Natural killer cell (primary cell): ENCODE measurements at regions not wholly inside any gene's neighbourhood (a gene's known extent, or its start where the extent isn't known, plus 50 kb on each side); places are given as distances from the start of the nearest gene placed in this dataset.

Experiments used
- ATAC-seq, 3 donors: fragments of 150-1000 bp in 2 of 3; fragments of 200-7000 bp in 1 of 3; cut with Tn5 transposase; 1 replicate in 1 of 3; 2 replicates in 2 of 3; pipeline ENCODE4 v1.10.0; 2021; ENCODE audit warnings: mild to moderate bottlenecking in 2 of 3, moderate library complexity in 2 of 3
- DNase-seq, 2 donors: peaks; one replicate each; pipeline versions ENCODE4 v3.0.0 to v3.0.0-alpha.2; 2013 to 2021; ENCODE audit warnings: mixed read lengths in 1 of 2
- H3K27ac ChIP-seq: one replicate; pipeline ENCODE4 v1.5.1; 2013; ENCODE audit warnings: mild to moderate bottlenecking, low read length
- H3K27me3 ChIP-seq: one replicate; pipeline ENCODE4 v1.6.1; 2013; ENCODE audit warnings: low read length; ENCODE audit not compliant: control insufficient read depth, insufficient read depth
- H3K36me3 ChIP-seq: one replicate; pipeline ENCODE4 v1.6.1; 2013; ENCODE audit warnings: low read length; ENCODE audit not compliant: control insufficient read depth, insufficient read depth
- H3K4me1 ChIP-seq: one replicate; pipeline ENCODE4 v1.6.1; 2013; ENCODE audit warnings: low read length; ENCODE audit not compliant: control insufficient read depth, insufficient read depth
- H3K4me3 ChIP-seq: one replicate; pipeline ENCODE4 v1.5.1; 2013; ENCODE audit warnings: low read length
- H3K9me3 ChIP-seq: one replicate; pipeline ENCODE4 v1.6.1; 2013; ENCODE audit warnings: low read length; ENCODE audit not compliant: control insufficient read depth, insufficient read depth
- H3K27ac Mint-ChIP-seq, 2 donors: one replicate each; pipeline ENCODE4 v1.8.0; 2022; ENCODE audit warnings: mild to moderate bottlenecking in 2 of 2, mixed read lengths in 2 of 2, moderate library complexity in 1 of 2
- H3K27me3 Mint-ChIP-seq, 2 donors: one replicate each; pipeline ENCODE4 v1.8.0; 2022; ENCODE audit warnings: low read depth in 2 of 2, mixed read lengths in 2 of 2
- H3K36me3 Mint-ChIP-seq: one replicate; pipeline ENCODE4 v1.8.0; 2022; ENCODE audit warnings: mixed read lengths
- H3K4me1 Mint-ChIP-seq, 2 donors: one replicate each; pipeline ENCODE4 v1.8.0; 2022; ENCODE audit warnings: mixed read lengths in 2 of 2
- H3K4me3 Mint-ChIP-seq: one replicate; pipeline ENCODE4 v1.8.0; 2022; ENCODE audit warnings: mild to moderate bottlenecking, moderate library complexity, mixed read lengths
- H3K9me3 Mint-ChIP-seq, 2 donors: one replicate each; pipeline ENCODE4 v1.8.0; 2022; ENCODE audit warnings: mixed read lengths in 2 of 2
- CTCF ChIP-seq: fragments of 200-600 bp; IDR thresholded peaks from one replicate; pipeline ENCODE4 v1.8.0; 2022; ENCODE audit warnings: antibody characterized with exemption
- WGBS: methylation state at CpG from one replicate; pipeline ENCODE4 v1.1.7; 2013; ENCODE audit warnings: missing lambda C conversion rate; ENCODE audit not compliant: insufficient coverage; 5-methylcytosine and 5-hydroxymethylcytosine counted together
- intact Hi-C: fragments of 100-400 bp; cut with micrococcal nuclease; formaldehyde crosslinking; loops from one replicate; pipeline ENCODE4 v1.14.2; 2022

GRCh38 chr4:178316211-178316610, 874.0 kb upstream of the AGA start:
- Histone ChIP-seq H3K27me3 (no peaks in the 10 kb centered on the region), H3K36me3 (no peaks in the 10 kb centered on the region), H3K4me3 (no peak overlapping the region), H3K9me3 (peaks cover 10% of the 10 kb centered on the region), H3K4me1 (no peaks in the 10 kb centered on the region), H3K27ac (no peak overlapping the region)
- Mint-ChIP-seq H3K27ac (no peak overlapping the region), H3K4me1 (no peaks in the 10 kb centered on the region), H3K36me3 (peaks cover 8% of the 10 kb centered on the region), H3K27me3 (no peaks in the 10 kb centered on the region), H3K9me3 (peaks cover 4 to 8% of the 10 kb centered on the region in 2 donors), H3K4me3 (no peak overlapping the region)
- TF ChIP-seq CTCF: no peak
- no peak for DNase-seq
- 27% methylated on average over 2 of the region's 2 CpGs for whole genome bisulfite sequencing
- no peak for ATAC-seq
- intact Hi-C loops: no loop called here

- H3K4me1 ChIP-seq: no peaks in the 10 kb centered on the region
- Mint-ChIP-seq H3K27me3 (no peaks in the 10 kb centered on the region), H3K36me3 (peaks cover 8% of the 10 kb centered on the region), H3K9me3 (peaks cover 4 to 11% of the 10 kb centered on the region in 2 donors), H3K27ac (no peak overlapping the region), H3K4me3 (no peak overlapping the region), H3K4me1 (no peaks in the 10 kb centered on the region)
- intact Hi-C loops: no loop called here
- H3K27ac ChIP-seq: no peak overlapping the region
- DNase-seq (no peak), ATAC-seq (no peak)
- no peak overlapping the region for H3K4me3 ChIP-seq
- no peak for TF ChIP-seq CTCF
- H3K9me3 ChIP-seq: peaks cover 10% of the 10 kb centered on the region
- WGBS: no CpG with 5 or more reads among the region's 1 CpG
- no peaks in the 10 kb centered on the region for H3K36me3 ChIP-seq
- H3K27me3 ChIP-seq: no peaks in the 10 kb centered on the region
Observed at GRCh38 chr4:178320003-178320402, 877.8 kb upstream of the AGA start.

GRCh38 chr4:178322524-178323183, 880.4 kb upstream of the AGA start:
- WGBS: 67% methylated on average over 4 of the region's 5 CpGs
- no peak for TF ChIP-seq CTCF
- Histone ChIP-seq H3K27ac (no peak overlapping the region), H3K27me3 (no peaks in the 10 kb centered on the region), H3K36me3 (no peaks in the 10 kb centered on the region), H3K4me1 (no peaks in the 10 kb centered on the region), H3K9me3 (peaks cover 6% of the 10 kb centered on the region), H3K4me3 (no peak overlapping the region)
- Mint-ChIP-seq H3K27me3 (no peaks in the 10 kb centered on the region), H3K9me3 (peaks cover 7 to 10% of the 10 kb centered on the region in 2 donors), H3K36me3 (peaks cover 8% of the 10 kb centered on the region), H3K4me1 (no peaks in the 10 kb centered on the region), H3K27ac (no peak overlapping the region), H3K4me3 (no peak overlapping the region)
- ATAC-seq (no peak), DNase-seq (no peak)
- intact Hi-C loops: no loop called here
